SU-DHL-6 (cell line): ENCODE measurements at regions not wholly inside any gene's neighbourhood (a gene's known extent, or its start where the extent isn't known, plus 50 kb on each side); places are given as distances from the start of the nearest gene placed in this dataset.

ENCODE experiments used
- CTCF ChIP-seq: fragments of 200-600 bp; sonication (generic); IDR thresholded peaks from one replicate; pipeline ENCODE4 v1.5.1; 2017; ENCODE audit warnings: antibody characterized with exemption, mild to moderate bottlenecking, low read length, moderate library complexity; ENCODE audit not compliant: insufficient read depth, poor library complexity, severe bottlenecking
- EZH2phosphoT487 ChIP-seq: fragments of 200-600 bp; sonication (generic), shearing (Covaris generic); conservative IDR thresholded peaks from 2 replicates; pipeline ENCODE4 v1.6.1; 2018; ENCODE audit warnings: mild to moderate bottlenecking, antibody characterized with exemption, low read length, moderate library complexity, mixed read lengths

- TF ChIP-seq CTCF (no peak), EZH2phosphoT487 (no peak)
These were observed 91.9 kb upstream of the PRKCQ start for GRCh38 chr10:6671976-6672375.
